Transverse colon (tissue), 3 donors: ENCODE measurements at regions not wholly inside any gene's neighbourhood (a gene's known extent, or its start where the extent isn't known, plus 50 kb on each side); places are given as distances from the start of the nearest gene placed in this dataset.

ENCODE experiments used
- CTCF ChIP-seq, 5 experiments: fragments of 200-600 bp in 3 of 5; fragments of 450-650 bp in 2 of 5; sonication (generic) in 3 of 5; IDR thresholded peaks; 1 replicate in 2 of 5; 2 replicates in 3 of 5; pipeline ENCODE4 v1.5.1; 2016 to 2017; ENCODE audit warnings: antibody characterized with exemption in 5 of 5, inconsistent platforms in 3 of 5, mild to moderate bottlenecking in 2 of 5, moderate library complexity in 1 of 5
- POLR2A ChIP-seq: fragments of 450-650 bp; IDR thresholded peaks from one replicate; pipeline ENCODE4 v1.6.1; 2016; ENCODE audit warnings: antibody characterized with exemption, mild to moderate bottlenecking, moderate library complexity

GRCh38 chr13:76175961-76176725, 540.0 kb downstream of the LMO7 start:
- no peak for TF ChIP-seq POLR2A
- TF ChIP-seq CTCF (IDR thresholded peaks at IDR 0.05), result no peak
